HEK293 (cell line): ENCODE measurements at regions not wholly inside any gene's neighbourhood (a gene's known extent, or its start where the extent isn't known, plus 50 kb on each side); places are given as distances from the start of the nearest gene placed in this dataset.

Experiments
- CTCF ChIA-PET: fragments of 350-600 bp; formaldehyde crosslinking; extraction: SDS; loops from one replicate; lab custom pipeline; 2021; ENCODE audit warnings: antibody characterized with exemption; lab: Yijun Ruan, JAX
- POLR2A ChIA-PET: fragments of 300-600 bp; formaldehyde crosslinking; extraction: SDS; loops from one replicate; lab custom pipeline; 2020; ENCODE audit warnings: antibody characterized with exemption, inconsistent platforms; lab: Yijun Ruan, JAX
- H3K27ac ChIP-seq: fragments of 200-500 bp; sonication (Bioruptor generic); 2 replicates; pipeline ENCODE4 v1.5.1; 2014; ENCODE audit warnings: low read depth, low read length, control low read depth, inconsistent platforms; ENCODE audit errors: extremely low read depth
- H3K36me3 ChIP-seq, 2 experiments: fragments of 200-500 bp in 1 of 2; sonication (Bioruptor generic) in 1 of 2; 1 replicate in 1 of 2; 2 replicates in 1 of 2; pipeline ENCODE4 v1.5.1; 2014 to 2017; ENCODE audit warnings: inconsistent platforms in 2 of 2, low read length in 2 of 2; ENCODE audit not compliant: control insufficient read depth in 2 of 2, insufficient read depth in 1 of 2
- H3K4me1 ChIP-seq: fragments of 200-500 bp; sonication (Bioruptor generic); 2 replicates; pipeline ENCODE4 v1.5.1; 2014; ENCODE audit warnings: mild to moderate bottlenecking, low read length, inconsistent platforms; ENCODE audit not compliant: control insufficient read depth, insufficient read depth
- H3K4me3 ChIP-seq: 2 replicates; pipeline ENCODE4 v1.5.1; 2011; ENCODE audit warnings: low read depth, mild to moderate bottlenecking, control low read depth, low read length, moderate library complexity
- H3K9me3 ChIP-seq: fragments of 200-500 bp; sonication (Bioruptor generic); 2 replicates; pipeline ENCODE4 v1.5.1; 2014; ENCODE audit warnings: low read depth, low read length, inconsistent platforms; ENCODE audit not compliant: control insufficient read depth, insufficient read depth
- BCL11B ChIP-seq: fragments of 450-650 bp; formaldehyde crosslinking; IDR thresholded peaks from 2 replicates; pipeline ENCODE4 v1.5.1; 2016; ENCODE audit warnings: low read depth, missing biosample characterization, missing genetic modification characterization
- KLF7 ChIP-seq: fragments of 450-650 bp; formaldehyde crosslinking; IDR thresholded peaks from 2 replicates; pipeline ENCODE4 v1.5.1; 2016; ENCODE audit warnings: missing biosample characterization, missing genetic modification characterization, borderline replicate concordance
- OVOL3 ChIP-seq: fragments of 450-650 bp; formaldehyde crosslinking; IDR thresholded peaks from 2 replicates; pipeline ENCODE4 v1.5.1; 2016; ENCODE audit warnings: missing biosample characterization, missing genetic modification characterization
- ZBTB1 ChIP-seq: fragments of 450-650 bp; formaldehyde crosslinking; IDR thresholded peaks from 2 replicates; pipeline ENCODE4 v1.5.1; 2016; ENCODE audit warnings: missing biosample characterization, missing genetic modification characterization
- ZFHX2 ChIP-seq: fragments of 450-650 bp; formaldehyde crosslinking; conservative IDR thresholded peaks from 2 replicates; pipeline ENCODE4 v1.5.1; 2016; ENCODE audit warnings: missing biosample characterization, missing genetic modification characterization
- ZNF239 ChIP-seq: fragments of 450-650 bp; formaldehyde crosslinking; IDR thresholded peaks from 2 replicates; pipeline ENCODE4 v1.5.1; 2016; ENCODE audit warnings: missing biosample characterization, missing genetic modification characterization
- ZNF335 ChIP-seq: fragments of 450-650 bp; formaldehyde crosslinking; conservative IDR thresholded peaks from 2 replicates; pipeline ENCODE4 v1.5.1; 2016; ENCODE audit warnings: missing biosample characterization, missing genetic modification characterization
- ZNF350 ChIP-seq: fragments of 450-650 bp; formaldehyde crosslinking; IDR thresholded peaks from 2 replicates; pipeline ENCODE4 v1.5.0; 2017; ENCODE audit warnings: missing biosample characterization, mild to moderate bottlenecking, missing genetic modification characterization
- ZNF510 ChIP-seq: fragments of 450-650 bp; formaldehyde crosslinking; IDR thresholded peaks from 2 replicates; pipeline ENCODE4 v1.5.1; 2018; ENCODE audit warnings: mild to moderate bottlenecking, missing genetic modification characterization, missing biosample characterization; ENCODE audit not compliant: insufficient replicate concordance
- ZNF585B ChIP-seq: fragments of 450-650 bp; formaldehyde crosslinking; IDR thresholded peaks from 2 replicates; pipeline ENCODE4 v1.5.1; 2016; ENCODE audit warnings: missing biosample characterization, missing genetic modification characterization
- TF ChIP-seq, protein P1 (sequence below): fragments of 450-650 bp; formaldehyde crosslinking; IDR thresholded peaks from 2 replicates; pipeline ENCODE4 v1.5.1; 2016; ENCODE audit warnings: missing biosample characterization, missing genetic modification characterization
- TF ChIP-seq, protein P2 (sequence below): fragments of 450-650 bp; formaldehyde crosslinking; IDR thresholded peaks from 2 replicates; pipeline ENCODE4 v1.5.1; 2016; ENCODE audit warnings: missing biosample characterization, missing genetic modification characterization
- TF ChIP-seq, protein P3 (sequence below): fragments of 450-650 bp; formaldehyde crosslinking; IDR thresholded peaks from 2 replicates; pipeline ENCODE4 v1.5.1; 2016; ENCODE audit warnings: missing biosample characterization, missing genetic modification characterization
- TF ChIP-seq, protein P4 (sequence below): fragments of 450-650 bp; formaldehyde crosslinking; IDR thresholded peaks from 2 replicates; pipeline ENCODE4 v1.5.1; 2016; ENCODE audit warnings: missing biosample characterization, missing genetic modification characterization, low read depth
- TF ChIP-seq, protein P5 (sequence below): fragments of 450-650 bp; formaldehyde crosslinking; IDR thresholded peaks from 2 replicates; pipeline ENCODE4 v1.5.1; 2016; ENCODE audit warnings: missing biosample characterization, missing genetic modification characterization
- TF ChIP-seq, protein P6 (sequence below): fragments of 450-650 bp; formaldehyde crosslinking; IDR thresholded peaks from 2 replicates; pipeline ENCODE4 v1.5.1; 2016; ENCODE audit warnings: missing biosample characterization, missing genetic modification characterization

DNA sequence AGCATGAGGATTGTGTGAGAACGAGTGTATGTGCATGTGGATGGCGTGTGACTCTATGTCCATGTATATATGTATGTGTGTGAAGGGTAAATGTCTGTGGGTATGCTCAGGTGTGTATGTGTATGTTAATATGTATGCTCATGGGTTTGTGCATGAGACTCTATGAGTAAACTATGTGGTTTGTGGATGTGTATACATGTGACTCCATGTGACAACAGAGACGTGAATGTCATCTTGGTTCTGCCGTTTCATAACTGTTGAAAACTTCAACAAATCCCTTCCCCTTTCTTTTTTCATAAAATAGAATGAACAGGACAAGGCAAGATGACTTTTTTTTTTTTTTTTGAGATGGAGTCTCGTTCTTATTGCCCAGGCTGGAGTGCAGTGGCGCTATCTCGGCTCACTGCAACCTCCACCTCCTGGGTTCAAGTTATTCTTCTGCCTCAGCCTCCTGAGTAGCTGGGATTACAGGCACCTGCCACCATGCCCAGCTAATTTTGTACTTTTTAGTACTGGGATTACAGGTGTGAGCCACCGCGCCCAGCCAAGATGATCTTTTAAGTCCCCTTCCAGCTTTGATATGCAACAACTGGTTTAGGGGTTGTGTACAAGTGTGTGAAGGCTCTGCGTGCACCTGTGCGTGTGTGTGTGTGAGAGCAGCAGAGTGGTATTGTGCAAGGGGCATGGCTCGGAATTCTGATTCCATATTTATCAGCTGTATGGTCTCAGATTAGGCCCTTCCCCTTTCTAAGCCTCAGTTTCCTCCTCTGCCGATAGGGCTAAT lies 106.3 kb downstream of the EBNA1BP2 start:
- no peaks in the 10 kb centered on the region for H3K9me3 ChIP-seq
- H3K4me3 ChIP-seq = no peak overlapping the region
- H3K36me3 ChIP-seq = no peaks in the 10 kb centered on the region
- no peak overlapping the region for H3K27ac ChIP-seq
- H3K4me1 ChIP-seq = no peaks in the 10 kb centered on the region; the same call in 1 of the 2 replicates
- ChIA-PET POLR2A (no interaction called here), CTCF (interaction anchor here (0.6 to 2.0 kb wide), 5 partner anchors 8 to 300 kb away, joined by 3 to 10 read pairs (median 4); no protein-coding TSS in a partner anchor)
- TF ChIP-seq KLF7 = no peak

DNA sequence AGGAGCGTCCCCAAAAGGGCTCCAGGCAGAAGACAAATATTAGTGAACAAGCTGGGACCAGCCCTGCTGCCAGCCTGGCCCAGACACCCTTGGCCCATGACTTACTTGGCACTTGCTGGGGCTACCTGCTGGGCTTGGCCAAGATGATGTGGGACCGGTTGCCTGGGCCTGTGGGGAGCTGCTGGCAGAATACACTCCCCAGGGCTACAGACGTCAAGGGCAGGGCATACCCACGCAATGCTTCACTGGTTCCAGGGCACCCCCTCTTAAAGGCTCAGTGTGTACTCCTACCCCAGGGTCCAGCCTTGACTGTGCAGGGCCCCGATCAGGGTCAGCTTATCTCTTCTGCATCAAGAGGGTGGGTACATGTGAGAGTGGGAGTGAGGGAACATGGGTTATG lies 106.5 kb upstream of the SLC2A1 start:
- Histone ChIP-seq H3K4me3 (no peak overlapping the region), H3K27ac (no peak overlapping the region), H3K4me1 (no peaks in the 10 kb centered on the region; the same call in 1 of the 2 replicates), H3K36me3 (no peaks in the 10 kb centered on the region), H3K9me3 (no peaks in the 10 kb centered on the region)
- ChIA-PET POLR2A (no interaction called here), CTCF (interaction anchor here (0.5 to 2.0 kb wide), 5 partner anchors 9 to 287 kb away, joined by 3 to 10 read pairs (median 3); no protein-coding TSS in a partner anchor)
- TF ChIP-seq, protein P1, sequence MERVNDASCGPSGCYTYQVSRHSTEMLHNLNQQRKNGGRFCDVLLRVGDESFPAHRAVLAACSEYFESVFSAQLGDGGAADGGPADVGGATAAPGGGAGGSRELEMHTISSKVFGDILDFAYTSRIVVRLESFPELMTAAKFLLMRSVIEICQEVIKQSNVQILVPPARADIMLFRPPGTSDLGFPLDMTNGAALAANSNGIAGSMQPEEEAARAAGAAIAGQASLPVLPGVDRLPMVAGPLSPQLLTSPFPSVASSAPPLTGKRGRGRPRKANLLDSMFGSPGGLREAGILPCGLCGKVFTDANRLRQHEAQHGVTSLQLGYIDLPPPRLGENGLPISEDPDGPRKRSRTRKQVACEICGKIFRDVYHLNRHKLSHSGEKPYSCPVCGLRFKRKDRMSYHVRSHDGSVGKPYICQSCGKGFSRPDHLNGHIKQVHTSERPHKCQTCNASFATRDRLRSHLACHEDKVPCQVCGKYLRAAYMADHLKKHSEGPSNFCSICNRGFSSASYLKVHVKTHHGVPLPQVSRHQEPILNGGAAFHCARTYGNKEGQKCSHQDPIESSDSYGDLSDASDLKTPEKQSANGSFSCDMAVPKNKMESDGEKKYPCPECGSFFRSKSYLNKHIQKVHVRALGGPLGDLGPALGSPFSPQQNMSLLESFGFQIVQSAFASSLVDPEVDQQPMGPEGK (tag by site-specific recombination) = no peak
- TF ChIP-seq ZNF585B (tag by site-specific recombination) (no peak), ZNF350 (tag by site-specific recombination) (no peak), OVOL3 (tag by site-specific recombination) (no peak), ZBTB1 (no peak), ZNF335 (tag by site-specific recombination) (no peak), ZNF510 (tag by site-specific recombination) (no peak), ZFHX2 (tag by site-specific recombination) (no peak), BCL11B (tag by site-specific recombination) (no peak), ZNF239 (tag by site-specific recombination) (no peak)
- TF ChIP-seq, protein P2, sequence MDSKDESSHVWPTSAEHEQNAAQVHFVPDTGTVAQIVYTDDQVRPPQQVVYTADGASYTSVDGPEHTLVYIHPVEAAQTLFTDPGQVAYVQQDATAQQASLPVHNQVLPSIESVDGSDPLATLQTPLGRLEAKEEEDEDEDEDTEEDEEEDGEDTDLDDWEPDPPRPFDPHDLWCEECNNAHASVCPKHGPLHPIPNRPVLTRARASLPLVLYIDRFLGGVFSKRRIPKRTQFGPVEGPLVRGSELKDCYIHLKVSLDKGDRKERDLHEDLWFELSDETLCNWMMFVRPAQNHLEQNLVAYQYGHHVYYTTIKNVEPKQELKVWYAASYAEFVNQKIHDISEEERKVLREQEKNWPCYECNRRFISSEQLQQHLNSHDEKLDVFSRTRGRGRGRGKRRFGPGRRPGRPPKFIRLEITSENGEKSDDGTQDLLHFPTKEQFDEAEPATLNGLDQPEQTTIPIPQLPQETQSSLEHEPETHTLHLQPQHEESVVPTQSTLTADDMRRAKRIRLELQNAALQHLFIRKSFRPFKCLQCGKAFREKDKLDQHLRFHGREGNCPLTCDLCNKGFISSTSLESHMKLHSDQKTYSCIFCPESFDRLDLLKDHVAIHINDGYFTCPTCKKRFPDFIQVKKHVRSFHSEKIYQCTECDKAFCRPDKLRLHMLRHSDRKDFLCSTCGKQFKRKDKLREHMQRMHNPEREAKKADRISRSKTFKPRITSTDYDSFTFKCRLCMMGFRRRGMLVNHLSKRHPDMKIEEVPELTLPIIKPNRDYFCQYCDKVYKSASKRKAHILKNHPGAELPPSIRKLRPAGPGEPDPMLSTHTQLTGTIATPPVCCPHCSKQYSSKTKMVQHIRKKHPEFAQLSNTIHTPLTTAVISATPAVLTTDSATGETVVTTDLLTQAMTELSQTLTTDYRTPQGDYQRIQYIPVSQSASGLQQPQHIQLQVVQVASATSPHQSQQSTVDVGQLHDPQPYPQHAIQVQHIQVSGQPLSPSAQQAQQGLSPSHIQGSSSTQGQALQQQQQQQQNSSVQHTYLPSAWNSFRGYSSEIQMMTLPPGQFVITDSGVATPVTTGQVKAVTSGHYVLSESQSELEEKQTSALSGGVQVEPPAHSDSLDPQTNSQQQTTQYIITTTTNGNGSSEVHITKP = no peak
- TF ChIP-seq, protein P3, sequence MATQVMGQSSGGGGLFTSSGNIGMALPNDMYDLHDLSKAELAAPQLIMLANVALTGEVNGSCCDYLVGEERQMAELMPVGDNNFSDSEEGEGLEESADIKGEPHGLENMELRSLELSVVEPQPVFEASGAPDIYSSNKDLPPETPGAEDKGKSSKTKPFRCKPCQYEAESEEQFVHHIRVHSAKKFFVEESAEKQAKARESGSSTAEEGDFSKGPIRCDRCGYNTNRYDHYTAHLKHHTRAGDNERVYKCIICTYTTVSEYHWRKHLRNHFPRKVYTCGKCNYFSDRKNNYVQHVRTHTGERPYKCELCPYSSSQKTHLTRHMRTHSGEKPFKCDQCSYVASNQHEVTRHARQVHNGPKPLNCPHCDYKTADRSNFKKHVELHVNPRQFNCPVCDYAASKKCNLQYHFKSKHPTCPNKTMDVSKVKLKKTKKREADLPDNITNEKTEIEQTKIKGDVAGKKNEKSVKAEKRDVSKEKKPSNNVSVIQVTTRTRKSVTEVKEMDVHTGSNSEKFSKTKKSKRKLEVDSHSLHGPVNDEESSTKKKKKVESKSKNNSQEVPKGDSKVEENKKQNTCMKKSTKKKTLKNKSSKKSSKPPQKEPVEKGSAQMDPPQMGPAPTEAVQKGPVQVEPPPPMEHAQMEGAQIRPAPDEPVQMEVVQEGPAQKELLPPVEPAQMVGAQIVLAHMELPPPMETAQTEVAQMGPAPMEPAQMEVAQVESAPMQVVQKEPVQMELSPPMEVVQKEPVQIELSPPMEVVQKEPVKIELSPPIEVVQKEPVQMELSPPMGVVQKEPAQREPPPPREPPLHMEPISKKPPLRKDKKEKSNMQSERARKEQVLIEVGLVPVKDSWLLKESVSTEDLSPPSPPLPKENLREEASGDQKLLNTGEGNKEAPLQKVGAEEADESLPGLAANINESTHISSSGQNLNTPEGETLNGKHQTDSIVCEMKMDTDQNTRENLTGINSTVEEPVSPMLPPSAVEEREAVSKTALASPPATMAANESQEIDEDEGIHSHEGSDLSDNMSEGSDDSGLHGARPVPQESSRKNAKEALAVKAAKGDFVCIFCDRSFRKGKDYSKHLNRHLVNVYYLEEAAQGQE (tag by site-specific recombination) = no peak
- TF ChIP-seq, protein P4, sequence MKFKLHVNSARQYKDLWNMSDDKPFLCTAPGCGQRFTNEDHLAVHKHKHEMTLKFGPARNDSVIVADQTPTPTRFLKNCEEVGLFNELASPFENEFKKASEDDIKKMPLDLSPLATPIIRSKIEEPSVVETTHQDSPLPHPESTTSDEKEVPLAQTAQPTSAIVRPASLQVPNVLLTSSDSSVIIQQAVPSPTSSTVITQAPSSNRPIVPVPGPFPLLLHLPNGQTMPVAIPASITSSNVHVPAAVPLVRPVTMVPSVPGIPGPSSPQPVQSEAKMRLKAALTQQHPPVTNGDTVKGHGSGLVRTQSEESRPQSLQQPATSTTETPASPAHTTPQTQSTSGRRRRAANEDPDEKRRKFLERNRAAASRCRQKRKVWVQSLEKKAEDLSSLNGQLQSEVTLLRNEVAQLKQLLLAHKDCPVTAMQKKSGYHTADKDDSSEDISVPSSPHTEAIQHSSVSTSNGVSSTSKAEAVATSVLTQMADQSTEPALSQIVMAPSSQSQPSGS = no peak
- TF ChIP-seq, protein P5, sequence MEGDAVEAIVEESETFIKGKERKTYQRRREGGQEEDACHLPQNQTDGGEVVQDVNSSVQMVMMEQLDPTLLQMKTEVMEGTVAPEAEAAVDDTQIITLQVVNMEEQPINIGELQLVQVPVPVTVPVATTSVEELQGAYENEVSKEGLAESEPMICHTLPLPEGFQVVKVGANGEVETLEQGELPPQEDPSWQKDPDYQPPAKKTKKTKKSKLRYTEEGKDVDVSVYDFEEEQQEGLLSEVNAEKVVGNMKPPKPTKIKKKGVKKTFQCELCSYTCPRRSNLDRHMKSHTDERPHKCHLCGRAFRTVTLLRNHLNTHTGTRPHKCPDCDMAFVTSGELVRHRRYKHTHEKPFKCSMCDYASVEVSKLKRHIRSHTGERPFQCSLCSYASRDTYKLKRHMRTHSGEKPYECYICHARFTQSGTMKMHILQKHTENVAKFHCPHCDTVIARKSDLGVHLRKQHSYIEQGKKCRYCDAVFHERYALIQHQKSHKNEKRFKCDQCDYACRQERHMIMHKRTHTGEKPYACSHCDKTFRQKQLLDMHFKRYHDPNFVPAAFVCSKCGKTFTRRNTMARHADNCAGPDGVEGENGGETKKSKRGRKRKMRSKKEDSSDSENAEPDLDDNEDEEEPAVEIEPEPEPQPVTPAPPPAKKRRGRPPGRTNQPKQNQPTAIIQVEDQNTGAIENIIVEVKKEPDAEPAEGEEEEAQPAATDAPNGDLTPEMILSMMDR (tag by site-specific recombination) = no peak
- TF ChIP-seq, protein P6, sequence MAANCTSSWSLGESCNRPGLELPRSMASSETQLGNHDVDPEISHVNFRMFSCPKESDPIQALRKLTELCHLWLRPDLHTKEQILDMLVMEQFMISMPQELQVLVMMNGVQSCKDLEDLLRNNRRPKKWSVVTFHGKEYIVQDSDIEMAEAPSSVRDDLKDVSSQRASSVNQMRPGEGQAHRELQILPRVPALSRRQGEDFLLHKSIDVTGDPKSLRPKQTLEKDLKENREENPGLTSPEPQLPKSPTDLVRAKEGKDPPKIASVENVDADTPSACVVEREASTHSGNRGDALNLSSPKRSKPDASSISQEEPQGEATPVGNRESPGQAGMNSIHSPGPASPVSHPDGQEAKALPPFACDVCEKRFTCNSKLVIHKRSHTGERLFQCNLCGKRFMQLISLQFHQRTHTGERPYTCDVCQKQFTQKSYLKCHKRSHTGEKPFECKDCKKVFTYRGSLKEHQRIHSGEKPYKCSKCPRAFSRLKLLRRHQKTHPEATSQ (tag by site-specific recombination) = no peak
